Lower leg skin (tissue), 4 donors: ENCODE measurements at regions not wholly inside any gene's neighbourhood (a gene's known extent, or its start where the extent isn't known, plus 50 kb on each side); places are given as distances from the start of the nearest gene placed in this dataset.

Experiments used
- DNase-seq, 2 donors: peaks; one replicate each; pipeline ENCODE4 v3.0.0-alpha.2; 2019; ENCODE audit warnings: low spot score in 2 of 2
- H3K4me3 ChIP-seq: fragments of 200-600 bp; sonication (generic); 2 replicates; pipeline ENCODE4 v1.5.1; 2017; ENCODE audit warnings: mild to moderate bottlenecking, low read depth; ENCODE audit not compliant: poor library complexity, severe bottlenecking
- CTCF ChIP-seq, 3 donors: fragments of 450-650 bp; IDR thresholded peaks; one replicate each; pipeline ENCODE4 v1.5.1; 2016; ENCODE audit warnings: antibody characterized with exemption in 3 of 3, mild to moderate bottlenecking in 3 of 3, moderate library complexity in 2 of 3
- POLR2A ChIP-seq, 2 donors: fragments of 450-650 bp; IDR thresholded peaks; one replicate each; pipeline ENCODE4 v1.6.1; 2016 to 2017; ENCODE audit warnings: antibody characterized with exemption in 2 of 2, mild to moderate bottlenecking in 1 of 2, moderate library complexity in 1 of 2
- WGBS, 2 donors: methylation state at CpG; one replicate each; pipeline ENCODE4 v1.1.5; 2018; 5-methylcytosine and 5-hydroxymethylcytosine counted together
- intact Hi-C: fragments of 100-400 bp; cut with DNase I; formaldehyde crosslinking; loops from one replicate; pipeline ENCODE4 v1.15.0; 2023; ENCODE audit warnings: low total_unique reads

- WGBS, 2 donors, result 82 to 92% methylated on average over 11 to 13 of the region's 13 CpGs
- intact Hi-C loops, result no loop called here
- DNase-seq, result no peak
- no peak overlapping the region for H3K4me3 ChIP-seq
- TF ChIP-seq CTCF (IDR thresholded peaks at IDR 0.05) (no peak), POLR2A (IDR thresholded peaks at IDR 0.05) (no peak)
These were observed 155.4 kb downstream of the ERMARD start for GRCh38 chr6:169906688-169907418.

- 83 to 88% methylated on average over 24 of the region's 24 CpGs for WGBS, 2 donors
- DNase-seq, result no peak
- TF ChIP-seq POLR2A (IDR thresholded peaks at IDR 0.05), result no peak
- TF ChIP-seq CTCF (IDR thresholded peaks at IDR 0.05), result no peak
These were observed 154.7 kb downstream of the ERMARD start for GRCh38 chr6:169906004-169906687.

GRCh38 chr6:169905041-169905807 lies 153.8 kb downstream of the ERMARD start:
- intact Hi-C loops, result no loop called here
- TF ChIP-seq POLR2A (IDR thresholded peaks at IDR 0.05) (no peak), CTCF (IDR thresholded peaks at IDR 0.05) (no peak)
- WGBS, 2 donors, result 68 to 78% methylated on average over 20 of the region's 20 CpGs
- H3K4me3 ChIP-seq, result no peak overlapping the region
- DNase-seq, result no peak

More at GRCh38 chr6:169906004-169906687, 154.7 kb downstream of the ERMARD start:
- no peak overlapping the region for H3K4me3 ChIP-seq
- intact Hi-C loops, result no loop called here

- no peak overlapping the region for H3K4me3 ChIP-seq
- DNase-seq, result no peak
- 89 to 91% methylated on average over 18 of the region's 18 CpGs for WGBS, 2 donors
- TF ChIP-seq CTCF (IDR thresholded peaks at IDR 0.05) (no peak), POLR2A (IDR thresholded peaks at IDR 0.05) (no peak)
- intact Hi-C loops, result no loop called here
These were observed 152.9 kb downstream of the ERMARD start for GRCh38 chr6:169904051-169904922.

GRCh38 chr6:169903122-169903521 lies 151.7 kb downstream of the ERMARD start:
- no peak for DNase-seq
- intact Hi-C loops, result no loop called here
- no peak overlapping the region for H3K4me3 ChIP-seq
- no peak for TF ChIP-seq CTCF (IDR thresholded peaks at IDR 0.05)
- TF ChIP-seq POLR2A (IDR thresholded peaks at IDR 0.05), result no peak
- WGBS, 2 donors, result 95 to 96% methylated on average over 18 of the region's 18 CpGs
